Breast epithelium (tissue), 4 donors: ENCODE measurements at regions not wholly inside any gene's neighbourhood (a gene's known extent, or its start where the extent isn't known, plus 50 kb on each side); places are given as distances from the start of the nearest gene placed in this dataset.
A peak's percentile ranks its signal among the peaks of the same experiment; 100 is the strongest.

ENCODE experiments used
- DNase-seq, 2 donors: peaks; one replicate each; pipeline ENCODE4 v3.0.0-alpha.2; 2019; ENCODE audit warnings: low spot score in 2 of 2
- H3K27ac ChIP-seq, 2 donors: fragments of 200-600 bp; sonication (generic) in 1 of 2; one replicate each; pipeline ENCODE4 v1.5.1; 2016 to 2019; ENCODE audit warnings: mild to moderate bottlenecking in 1 of 2
- H3K27me3 ChIP-seq, 2 donors: fragments of 200-600 bp; sonication (generic) in 1 of 2; one replicate each; pipeline versions ENCODE4 v1.5.1 to v1.6.0; 2017 to 2019; ENCODE audit warnings: control low read depth in 1 of 2, mild to moderate bottlenecking in 1 of 2
- H3K36me3 ChIP-seq: fragments of 200-600 bp; one replicate; pipeline ENCODE4 v1.5.1; 2019
- H3K4me1 ChIP-seq, 2 donors: fragments of 200-600 bp; sonication (generic); one replicate each; pipeline ENCODE4 v1.5.1; 2016 to 2019; ENCODE audit warnings: control low read depth in 1 of 2
- H3K4me3 ChIP-seq, 3 donors: fragments of 200-600 bp; sonication (generic); 1 replicate in 2 of 3; 2 replicates in 1 of 3; pipeline ENCODE4 v1.5.1; 2016 to 2019; ENCODE audit warnings: mild to moderate bottlenecking in 3 of 3, moderate library complexity in 2 of 3
- H3K9me3 ChIP-seq, 2 donors: fragments of 200-600 bp; sonication (generic) in 1 of 2; one replicate each; pipeline ENCODE4 v1.5.1; 2016 to 2019; ENCODE audit warnings: control low read depth in 1 of 2
- POLR2A ChIP-seq: fragments of 450-650 bp; IDR thresholded peaks from one replicate; pipeline ENCODE4 v1.6.1; 2016; ENCODE audit warnings: antibody characterized with exemption, mild to moderate bottlenecking, moderate library complexity
- POLR2AphosphoS5 ChIP-seq, 3 donors: sonication (generic); formaldehyde crosslinking; IDR thresholded peaks; one replicate each; pipeline ENCODE4 v1.6.1; 2017; ENCODE audit warnings: antibody characterized with exemption in 3 of 3
- intact Hi-C: fragments of 100-400 bp; cut with DNase I; formaldehyde crosslinking; loops from one replicate; pipeline ENCODE4 v1.15.1; 2023; ENCODE audit warnings: low total_unique reads
- TF ChIP-seq, protein P1 (sequence below), 3 donors: fragments of 450-650 bp; IDR thresholded peaks; one replicate each; pipeline ENCODE4 v1.5.1; 2016 to 2017; ENCODE audit warnings: antibody characterized with exemption in 3 of 3, mild to moderate bottlenecking in 3 of 3, moderate library complexity in 3 of 3

DNA sequence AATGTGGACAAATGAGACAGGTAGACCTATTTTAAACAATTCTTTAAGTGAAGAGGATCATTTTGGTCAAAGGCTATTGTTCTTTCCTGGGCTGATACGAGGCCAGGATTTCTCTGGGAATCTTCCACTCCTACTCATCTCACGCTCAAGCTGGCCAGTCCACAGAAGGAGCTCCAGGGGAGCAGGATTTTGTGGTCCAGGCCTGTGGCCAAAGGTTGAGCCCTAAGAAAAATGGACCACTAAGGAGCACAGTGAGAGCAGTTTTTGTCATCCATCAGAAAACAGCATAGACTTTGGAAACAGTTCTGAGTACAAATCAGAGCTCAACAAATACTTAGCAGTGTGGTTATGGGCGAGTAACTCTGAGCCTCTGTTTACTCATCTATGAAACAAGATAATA lies 260.2 kb upstream of the RUNX1 start:
- H3K4me1 ChIP-seq: no peaks in the 10 kb centered on the region
- H3K27ac ChIP-seq: no peak overlapping the region
- intact Hi-C loops: no loop called here
- no peaks in the 10 kb centered on the region for H3K9me3 ChIP-seq
- no peaks in the 10 kb centered on the region for H3K36me3 ChIP-seq
- DNase-seq: no peak
- TF ChIP-seq POLR2A: no peak
- no peak for TF ChIP-seq POLR2AphosphoS5 (IDR thresholded peaks at IDR 0.05)
- H3K27me3 ChIP-seq: no peaks in the 10 kb centered on the region
- H3K4me3 ChIP-seq: no peak overlapping the region

DNA sequence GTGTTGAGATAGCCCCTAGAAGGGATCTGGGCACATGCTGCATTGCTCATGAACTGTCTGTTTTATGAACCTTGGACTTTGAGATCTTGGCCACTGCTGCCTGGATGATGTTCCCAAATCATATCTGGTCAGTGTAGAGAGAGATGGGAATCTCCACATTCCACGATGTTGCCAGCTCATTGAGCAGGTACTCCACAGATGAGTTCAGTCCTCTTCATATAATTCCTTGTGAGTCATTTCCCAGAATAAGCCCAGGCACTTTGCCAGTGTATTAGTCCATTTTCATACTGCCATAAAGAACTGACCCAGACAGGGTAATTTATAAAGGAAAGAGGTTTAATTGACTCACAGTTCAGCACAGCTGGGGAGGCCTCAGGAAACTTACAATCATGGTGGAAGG lies 254.0 kb upstream of the RUNX1 start:
- no peak overlapping the region for H3K27ac ChIP-seq
- intact Hi-C loops: no loop called here

GRCh38 chr21:35298757-35299156 lies 249.7 kb upstream of the RUNX1 start:
- no peak overlapping the region for H3K27ac ChIP-seq
- no peaks in the 10 kb centered on the region for H3K36me3 ChIP-seq
- intact Hi-C loops: no loop called here
- no peak for DNase-seq
- no peak overlapping the region for H3K4me3 ChIP-seq
- H3K27me3 ChIP-seq: no peaks in the 10 kb centered on the region
- TF ChIP-seq POLR2A (no peak), POLR2AphosphoS5 (IDR thresholded peaks at IDR 0.05) (no peak)
- TF ChIP-seq, protein P1, sequence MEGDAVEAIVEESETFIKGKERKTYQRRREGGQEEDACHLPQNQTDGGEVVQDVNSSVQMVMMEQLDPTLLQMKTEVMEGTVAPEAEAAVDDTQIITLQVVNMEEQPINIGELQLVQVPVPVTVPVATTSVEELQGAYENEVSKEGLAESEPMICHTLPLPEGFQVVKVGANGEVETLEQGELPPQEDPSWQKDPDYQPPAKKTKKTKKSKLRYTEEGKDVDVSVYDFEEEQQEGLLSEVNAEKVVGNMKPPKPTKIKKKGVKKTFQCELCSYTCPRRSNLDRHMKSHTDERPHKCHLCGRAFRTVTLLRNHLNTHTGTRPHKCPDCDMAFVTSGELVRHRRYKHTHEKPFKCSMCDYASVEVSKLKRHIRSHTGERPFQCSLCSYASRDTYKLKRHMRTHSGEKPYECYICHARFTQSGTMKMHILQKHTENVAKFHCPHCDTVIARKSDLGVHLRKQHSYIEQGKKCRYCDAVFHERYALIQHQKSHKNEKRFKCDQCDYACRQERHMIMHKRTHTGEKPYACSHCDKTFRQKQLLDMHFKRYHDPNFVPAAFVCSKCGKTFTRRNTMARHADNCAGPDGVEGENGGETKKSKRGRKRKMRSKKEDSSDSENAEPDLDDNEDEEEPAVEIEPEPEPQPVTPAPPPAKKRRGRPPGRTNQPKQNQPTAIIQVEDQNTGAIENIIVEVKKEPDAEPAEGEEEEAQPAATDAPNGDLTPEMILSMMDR (IDR thresholded peaks at IDR 0.05): no peak
- no peaks in the 10 kb centered on the region for H3K4me1 ChIP-seq
- H3K9me3 ChIP-seq: no peaks in the 10 kb centered on the region

More for the DNA sequence above, 254.0 kb upstream of the RUNX1 start:
- Histone ChIP-seq H3K4me3 (no peak overlapping the region), H3K4me1 (no peaks in the 10 kb centered on the region), H3K27me3 (no peaks in the 10 kb centered on the region), H3K36me3 (no peaks in the 10 kb centered on the region), H3K9me3 (no peaks in the 10 kb centered on the region)
- no peak for TF ChIP-seq POLR2AphosphoS5 (IDR thresholded peaks at IDR 0.05)
- no peak for TF ChIP-seq POLR2A
- TF ChIP-seq, protein P1 (IDR thresholded peaks at IDR 0.05): no peak
- DNase-seq: no peak

- H3K4me3 ChIP-seq: no peak overlapping the region
- H3K9me3 ChIP-seq: no peaks in the 10 kb centered on the region
- intact Hi-C loops: no loop called here
- H3K4me1 ChIP-seq: no peaks in the 10 kb centered on the region
- H3K36me3 ChIP-seq: no peaks in the 10 kb centered on the region
- DNase-seq: no peak
- H3K27me3 ChIP-seq: no peaks in the 10 kb centered on the region
- H3K27ac ChIP-seq: no peak overlapping the region
- TF ChIP-seq, protein P1 (IDR thresholded peaks at IDR 0.05): no peak
- TF ChIP-seq POLR2AphosphoS5 (IDR thresholded peaks at IDR 0.05) (no peak), POLR2A (no peak)
Measured at GRCh38 chr21:35297665-35298064, 248.6 kb upstream of the RUNX1 start.

DNA sequence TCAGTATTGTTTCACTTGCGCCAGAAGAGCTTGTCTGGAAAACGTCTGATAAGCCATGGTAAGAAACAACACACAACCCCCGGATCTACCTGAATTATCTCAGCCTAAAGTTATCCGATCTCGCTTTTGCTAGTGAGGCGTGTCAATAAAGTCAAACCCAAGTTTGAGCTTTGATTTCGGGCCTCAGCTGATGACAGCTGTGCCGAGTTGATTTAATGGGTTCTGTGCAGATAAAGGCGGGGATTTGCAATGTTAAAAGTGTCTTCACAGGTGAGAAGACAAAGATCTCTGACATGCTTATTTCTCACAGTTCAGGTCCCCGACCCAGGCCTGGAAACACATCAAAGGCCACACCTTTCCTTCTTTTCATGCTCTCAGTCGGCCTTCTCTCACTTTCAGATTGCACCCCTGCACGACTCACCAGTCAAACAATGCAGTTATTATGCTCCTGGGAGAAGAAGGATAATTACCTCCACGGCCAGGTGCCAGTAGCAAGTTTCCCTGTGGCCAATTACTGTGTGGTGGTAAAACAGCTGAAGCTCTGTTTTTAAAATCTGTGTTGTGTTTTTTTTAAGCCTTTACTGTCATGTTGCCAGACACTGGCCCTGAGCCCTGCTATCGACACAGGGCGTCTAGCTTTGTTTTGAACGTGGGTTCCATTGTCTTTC lies 245.3 kb upstream of the RUNX1 start:
- Histone ChIP-seq H3K36me3 (no peaks in the 10 kb centered on the region), H3K9me3 (no peaks in the 10 kb centered on the region), H3K27ac (peak overlapping the region; percentile 77 to 90), H3K4me3 (peak overlapping the region in 2 of 3 donors; percentile 18 to 32), H3K27me3 (no peaks in the 10 kb centered on the region), H3K4me1 (no peaks in the 10 kb centered on the region)
- intact Hi-C loops: no loop called here
- DNase-seq: peak; percentile 61 to 90
- TF ChIP-seq, protein P1 (IDR thresholded peaks at IDR 0.05): no peak
- TF ChIP-seq POLR2A (no peak), POLR2AphosphoS5 (IDR thresholded peaks at IDR 0.05) (peak in 1 of 3 donors; percentile 56)
